Activated T-cell treated with anti-CD3 and anti-CD28 coated beads, Interleukin-2, amount 50 U/mL, for 4 hours (primary cell): ENCODE measurements at regions not wholly inside any gene's neighbourhood (a gene's known extent, or its start where the extent isn't known, plus 50 kb on each side); places are given as distances from the start of the nearest gene placed in this dataset.
A peak's percentile ranks its signal among the peaks of the same experiment; 100 is the strongest.
"Not testable (repeated sequence)": the region's sequence is repeated elsewhere in the genome, so short reads cannot be mapped to it uniquely, and the experiment has no call there.

Experiments used
- ATAC-seq, 2 donors: fragments of 200-7000 bp; cut with Tn5 transposase; one replicate each; pipeline ENCODE4 v1.10.0; 2021
- DNase-seq: peaks from one replicate; pipeline ENCODE4 v3.0.0-alpha.2; 2020
- H3K27me3 Mint-ChIP-seq: one replicate; pipeline ENCODE4 v1.8.0; 2021; ENCODE audit warnings: low read depth, mixed read lengths
- H3K36me3 Mint-ChIP-seq: one replicate; pipeline ENCODE4 v1.8.0; 2022; ENCODE audit warnings: mixed read lengths; ENCODE audit not compliant: insufficient read depth
- H3K4me1 Mint-ChIP-seq: one replicate; pipeline ENCODE4 v1.8.0; 2021; ENCODE audit warnings: low read depth, mixed read lengths
- H3K4me3 Mint-ChIP-seq: one replicate; pipeline ENCODE4 v1.8.0; 2021; ENCODE audit warnings: mild to moderate bottlenecking, moderate library complexity, mixed read lengths
- H3K9me3 Mint-ChIP-seq: one replicate; pipeline ENCODE4 v1.8.0; 2021; ENCODE audit warnings: mixed read lengths

- no peak for DNase-seq
- Mint-ChIP-seq H3K9me3 (no peaks in the 10 kb centered on the region), H3K4me3 (no peak overlapping the region), H3K36me3 (no peaks in the 10 kb centered on the region), H3K27me3 (no peaks in the 10 kb centered on the region), H3K4me1 (no peaks in the 10 kb centered on the region)
- no peak for ATAC-seq
Observed at GRCh38 chr18:78505851-78506461, 473.7 kb upstream of the SALL3 start.

GRCh38 chr18:78507217-78507616 lies 472.4 kb upstream of the SALL3 start:
- no peaks in the 10 kb centered on the region for H3K36me3 Mint-ChIP-seq
- DNase-seq (no peak), ATAC-seq (no peak)
- H3K9me3 Mint-ChIP-seq = no peaks in the 10 kb centered on the region
- H3K4me1 Mint-ChIP-seq = no peaks in the 10 kb centered on the region
- no peak overlapping the region for H3K4me3 Mint-ChIP-seq
- no peaks in the 10 kb centered on the region for H3K27me3 Mint-ChIP-seq

GRCh38 chr18:78508228-78508824 lies 471.3 kb upstream of the SALL3 start:
- H3K4me3 Mint-ChIP-seq, H3K27me3 Mint-ChIP-seq, H3K9me3 Mint-ChIP-seq, DNase-seq, H3K36me3 Mint-ChIP-seq, ATAC-seq, H3K4me1 Mint-ChIP-seq: not testable (repeated sequence)

DNA sequence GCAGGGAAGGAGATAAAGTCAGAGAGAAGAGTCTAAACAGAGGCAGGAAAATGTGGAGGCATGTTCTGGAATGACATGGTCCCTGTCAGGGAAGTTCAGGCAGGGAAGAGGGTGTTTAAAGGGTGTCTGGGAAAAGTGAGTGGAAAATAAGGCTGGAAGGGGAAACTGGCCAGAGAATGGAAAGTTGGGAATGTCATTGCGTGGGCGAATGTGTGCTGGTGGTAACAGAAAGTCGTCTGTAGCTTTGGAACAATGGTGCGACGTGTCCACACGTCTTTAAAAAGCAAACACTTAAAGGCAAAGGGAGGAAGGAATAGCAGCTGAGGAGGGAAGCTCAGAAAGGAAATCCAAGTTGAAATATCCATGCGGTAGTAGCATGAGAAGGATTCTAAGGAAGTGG lies 469.5 kb upstream of the SALL3 start:
- ATAC-seq (no peak), DNase-seq (no peak)
- H3K36me3 Mint-ChIP-seq = no peaks in the 10 kb centered on the region
- H3K4me3 Mint-ChIP-seq = no peak overlapping the region
- no peaks in the 10 kb centered on the region for H3K9me3 Mint-ChIP-seq
- no peaks in the 10 kb centered on the region for H3K27me3 Mint-ChIP-seq
- no peaks in the 10 kb centered on the region for H3K4me1 Mint-ChIP-seq

DNA sequence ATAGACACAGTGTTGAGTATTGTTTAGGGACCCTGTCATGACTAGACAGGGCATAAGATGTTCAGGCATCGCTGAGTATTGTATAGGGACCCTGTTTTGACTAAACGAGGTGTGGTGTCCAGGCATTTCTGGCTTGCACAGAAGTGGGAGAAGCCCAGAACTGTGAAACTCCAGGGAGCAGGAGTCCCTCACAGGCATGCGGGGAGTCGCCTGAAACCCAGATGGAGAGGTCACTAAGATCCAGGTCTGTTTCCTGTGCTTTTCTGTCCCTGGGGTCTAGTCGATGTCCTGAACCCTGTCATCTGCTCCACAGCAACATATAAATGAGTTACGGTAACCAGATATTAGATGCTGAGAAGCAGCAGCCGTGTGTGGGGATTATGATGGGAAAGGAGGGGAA lies 469.0 kb upstream of the SALL3 start:
- ATAC-seq (no peak), DNase-seq (no peak)
- Mint-ChIP-seq H3K36me3 (no peaks in the 10 kb centered on the region), H3K9me3 (no peaks in the 10 kb centered on the region), H3K27me3 (no peaks in the 10 kb centered on the region), H3K4me1 (no peaks in the 10 kb centered on the region), H3K4me3 (no peak overlapping the region)

- no peak for DNase-seq
- Mint-ChIP-seq H3K4me1 (no peaks in the 10 kb centered on the region), H3K36me3 (no peaks in the 10 kb centered on the region), H3K4me3 (no peak overlapping the region), H3K27me3 (no peaks in the 10 kb centered on the region), H3K9me3 (no peaks in the 10 kb centered on the region)
- peak in 1 of 2 donors; percentile 18 for ATAC-seq
Observed at GRCh38 chr18:78511666-78512601, 467.7 kb upstream of the SALL3 start.

GRCh38 chr18:78514910-78515670 lies 464.5 kb upstream of the SALL3 start:
- no peaks in the 10 kb centered on the region for H3K4me1 Mint-ChIP-seq
- H3K4me3 Mint-ChIP-seq = no peak overlapping the region
- H3K9me3 Mint-ChIP-seq = no peaks in the 10 kb centered on the region
- no peaks in the 10 kb centered on the region for H3K36me3 Mint-ChIP-seq
- DNase-seq = no peak
- no peaks in the 10 kb centered on the region for H3K27me3 Mint-ChIP-seq
- no peak for ATAC-seq

DNA sequence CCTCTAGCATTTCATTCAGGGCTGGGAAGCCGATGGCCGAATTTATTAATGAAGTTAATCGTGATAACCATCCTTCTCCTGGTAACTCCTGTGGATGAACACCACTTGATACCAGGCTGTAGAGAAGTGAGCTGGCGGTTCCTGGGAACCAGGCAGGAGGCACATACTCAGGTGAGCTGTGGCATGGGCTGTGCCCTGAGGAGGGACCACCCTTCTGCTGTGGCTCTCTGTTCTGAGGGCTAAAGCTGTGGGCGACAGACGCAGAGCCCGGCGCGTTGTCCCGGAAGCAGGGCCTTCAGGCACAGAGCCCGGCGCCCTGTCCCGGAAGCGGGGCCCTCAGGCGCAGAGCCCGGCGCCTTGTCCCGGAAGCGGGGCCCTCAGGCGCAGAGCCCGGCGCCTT lies 462.3 kb upstream of the SALL3 start:
- Mint-ChIP-seq H3K9me3 (no peaks in the 10 kb centered on the region), H3K4me1 (no peaks in the 10 kb centered on the region), H3K36me3 (no peaks in the 10 kb centered on the region), H3K4me3 (no peak overlapping the region), H3K27me3 (no peaks in the 10 kb centered on the region)
- DNase-seq = no peak
- ATAC-seq = no peak

DNA sequence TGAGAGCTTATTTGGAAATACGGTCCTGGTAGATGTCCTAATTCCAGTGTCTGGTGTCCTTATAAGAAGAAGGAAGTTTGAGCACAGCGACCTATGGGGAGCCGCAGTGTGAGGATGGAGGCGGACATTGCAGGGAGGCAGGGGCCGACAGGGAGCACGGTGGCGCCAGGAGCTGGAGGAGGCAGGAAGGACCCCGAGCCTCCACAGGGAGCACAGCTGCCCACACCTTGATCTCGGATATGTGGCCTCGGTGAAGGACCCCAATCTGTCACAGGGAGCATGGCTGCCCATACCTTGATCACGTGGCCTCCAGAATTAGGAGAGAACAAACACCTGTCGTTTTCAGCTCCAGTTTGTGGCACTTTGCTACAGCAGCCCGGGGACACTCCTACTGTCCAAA lies 461.6 kb upstream of the SALL3 start:
- ATAC-seq = no peak
- no peak for DNase-seq
- Mint-ChIP-seq H3K36me3 (no peaks in the 10 kb centered on the region), H3K9me3 (no peaks in the 10 kb centered on the region), H3K4me3 (no peak overlapping the region), H3K4me1 (no peaks in the 10 kb centered on the region), H3K27me3 (no peaks in the 10 kb centered on the region)

GRCh38 chr18:78518805-78519204 lies 460.8 kb upstream of the SALL3 start:
- ATAC-seq (no peak), DNase-seq (no peak)
- Mint-ChIP-seq H3K27me3 (no peaks in the 10 kb centered on the region), H3K9me3 (no peaks in the 10 kb centered on the region), H3K36me3 (no peaks in the 10 kb centered on the region), H3K4me1 (no peaks in the 10 kb centered on the region), H3K4me3 (no peak overlapping the region)

DNA sequence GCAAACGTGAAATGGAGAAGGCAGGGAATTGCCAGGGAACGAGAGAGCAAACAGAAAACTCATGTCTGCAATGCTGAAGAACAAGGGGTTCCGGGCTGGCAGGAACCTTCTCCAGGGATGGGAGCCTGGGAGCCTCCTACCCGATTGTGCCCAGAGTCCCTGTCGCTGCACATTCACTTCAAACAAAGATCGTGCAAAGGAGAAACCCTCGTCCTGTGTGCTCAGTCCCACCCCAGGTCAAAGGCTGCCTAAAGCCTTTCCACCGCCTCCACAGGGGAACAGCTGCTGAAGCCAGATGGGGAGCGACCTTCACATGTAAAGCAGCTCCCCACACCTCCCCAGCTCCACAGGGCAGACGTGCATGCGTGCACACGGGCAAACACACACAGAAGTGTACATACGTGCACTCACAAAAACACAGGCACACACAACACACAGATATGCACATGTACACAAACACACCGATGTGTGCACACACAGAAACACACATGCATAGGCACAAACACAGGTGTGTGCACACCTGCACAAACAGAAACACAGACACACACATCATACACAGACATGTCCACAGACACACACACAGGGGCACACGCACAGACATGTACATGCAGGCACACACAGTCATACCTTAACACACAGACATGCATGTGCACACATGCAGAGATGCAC lies 460.1 kb upstream of the SALL3 start:
- no peaks in the 10 kb centered on the region for H3K4me1 Mint-ChIP-seq
- no peak overlapping the region for H3K4me3 Mint-ChIP-seq
- DNase-seq (no peak), ATAC-seq (no peak)
- H3K9me3 Mint-ChIP-seq = no peaks in the 10 kb centered on the region
- H3K36me3 Mint-ChIP-seq = no peaks in the 10 kb centered on the region
- no peaks in the 10 kb centered on the region for H3K27me3 Mint-ChIP-seq

- no peaks in the 10 kb centered on the region for H3K27me3 Mint-ChIP-seq
- no peak for DNase-seq
- H3K4me3 Mint-ChIP-seq = no peak overlapping the region
- no peaks in the 10 kb centered on the region for H3K4me1 Mint-ChIP-seq
- no peaks in the 10 kb centered on the region for H3K36me3 Mint-ChIP-seq
- no peak for ATAC-seq
- H3K9me3 Mint-ChIP-seq = no peaks in the 10 kb centered on the region
Observed at GRCh38 chr18:78521136-78521535, 458.5 kb upstream of the SALL3 start.

GRCh38 chr18:78521744-78522143 lies 457.9 kb upstream of the SALL3 start:
- H3K4me3 Mint-ChIP-seq = no peak overlapping the region
- H3K4me1 Mint-ChIP-seq = no peaks in the 10 kb centered on the region
- ATAC-seq (no peak), DNase-seq (no peak)
- no peaks in the 10 kb centered on the region for H3K36me3 Mint-ChIP-seq
- H3K27me3 Mint-ChIP-seq = no peaks in the 10 kb centered on the region
- H3K9me3 Mint-ChIP-seq = no peaks in the 10 kb centered on the region

- no peak for ATAC-seq
- no peaks in the 10 kb centered on the region for H3K4me1 Mint-ChIP-seq
Observed at GRCh38 chr18:78522507-78522906, 457.1 kb upstream of the SALL3 start.

More at GRCh38 chr18:78522507-78522906, 457.1 kb upstream of the SALL3 start:
- H3K4me3 Mint-ChIP-seq = no peak overlapping the region
- no peaks in the 10 kb centered on the region for H3K9me3 Mint-ChIP-seq
- no peak for DNase-seq
- H3K36me3 Mint-ChIP-seq = no peaks in the 10 kb centered on the region
- H3K27me3 Mint-ChIP-seq = no peaks in the 10 kb centered on the region
